Smooth muscle cell (in vitro differentiated cells): ENCODE measurements at regions not wholly inside any gene's neighbourhood (a gene's known extent, or its start where the extent isn't known, plus 50 kb on each side); places are given as distances from the start of the nearest gene placed in this dataset.
A peak's percentile ranks its signal among the peaks of the same experiment; 100 is the strongest.

Experiments
- DNase-seq: peaks from one replicate; lab custom pipeline; 2025; ENCODE audit not compliant: unreplicated experiment; lab: John Stamatoyannopoulos, UW
- H2AFZ ChIP-seq: fragments of 200-600 bp; sonication (generic); 2 replicates; pipeline ENCODE4 v1.6.0; 2016; ENCODE audit warnings: antibody characterized with exemption, low read depth, mild to moderate bottlenecking
- H3F3A ChIP-seq: fragments of 200-600 bp; sonication (generic); 2 replicates; pipeline ENCODE4 v1.6.0; 2017; ENCODE audit warnings: antibody characterized with exemption, low read depth
- H3K27ac ChIP-seq: fragments of 200-600 bp; sonication (generic); 2 replicates; pipeline ENCODE4 v1.5.1; 2016; ENCODE audit warnings: low read depth, mild to moderate bottlenecking
- H3K27me3 ChIP-seq: fragments of 200-600 bp; sonication (generic); 2 replicates; pipeline ENCODE4 v1.6.1; 2016; ENCODE audit warnings: low read depth, mild to moderate bottlenecking
- H3K36me3 ChIP-seq: fragments of 200-600 bp; sonication (generic); 2 replicates; pipeline ENCODE4 v1.5.1; 2016; ENCODE audit warnings: low read depth
- H3K4me1 ChIP-seq: fragments of 200-600 bp; sonication (generic); 2 replicates; pipeline ENCODE4 v1.5.1; 2016; ENCODE audit warnings: low read depth
- H3K4me2 ChIP-seq: fragments of 200-600 bp; sonication (generic); 2 replicates; pipeline ENCODE4 v1.6.0; 2016; ENCODE audit warnings: mild to moderate bottlenecking
- H3K4me3 ChIP-seq: fragments of 200-600 bp; sonication (generic); 2 replicates; pipeline ENCODE4 v1.5.1; 2016; ENCODE audit warnings: mild to moderate bottlenecking
- H3K79me2 ChIP-seq: fragments of 200-600 bp; sonication (generic); 2 replicates; pipeline ENCODE4 v1.6.0; 2016; ENCODE audit warnings: low read depth, mild to moderate bottlenecking
- H3K9ac ChIP-seq: fragments of 200-600 bp; sonication (generic); 2 replicates; pipeline ENCODE4 v1.6.0; 2016; ENCODE audit warnings: low read depth
- H3K9me3 ChIP-seq: fragments of 200-600 bp; sonication (generic); replicated peaks from 2 replicates; pipeline ENCODE4 v1.5.1; 2016; ENCODE audit warnings: low read depth
- H4K20me1 ChIP-seq: fragments of 200-600 bp; sonication (generic); 2 replicates; pipeline ENCODE4 v1.6.0; 2016; ENCODE audit warnings: low read depth
- CTCF ChIP-seq: fragments of 200-600 bp; sonication (generic); IDR thresholded peaks from 2 replicates; pipeline ENCODE4 v1.5.1; 2017; ENCODE audit warnings: borderline replicate concordance, mild to moderate bottlenecking, antibody characterized with exemption; ENCODE audit not compliant: insufficient read depth, poor library complexity, severe bottlenecking
- WGBS: methylation state at CpG from one replicate; pipeline ENCODE4 v1.1.7; 2016; ENCODE audit warnings: low lambda C conversion rate; 5-methylcytosine and 5-hydroxymethylcytosine counted together

- H3K27ac ChIP-seq = no peak overlapping the region
- H3K4me3 ChIP-seq = no peak overlapping the region
- no peaks in the 10 kb centered on the region for H3K36me3 ChIP-seq
- H2AFZ ChIP-seq = no peak overlapping the region
- H3K9ac ChIP-seq = no peak overlapping the region
- H3K4me2 ChIP-seq = no peak overlapping the region
- WGBS = 92% methylated on average over 2 of the region's 2 CpGs
- H3K79me2 ChIP-seq = no peaks in the 10 kb centered on the region
- no peak for DNase-seq
- peaks cover 1% of the 10 kb centered on the region for H3F3A ChIP-seq
- H3K27me3 ChIP-seq = no peaks in the 10 kb centered on the region
- peaks cover 9% of the 10 kb centered on the region for H3K4me1 ChIP-seq
- TF ChIP-seq CTCF = no peak
- H4K20me1 ChIP-seq = no peaks in the 10 kb centered on the region
- no peaks in the 10 kb centered on the region for H3K9me3 ChIP-seq
These were observed 1373.1 kb downstream of the STIM2 start for GRCh38 chr4:28233724-28234123.

- H3K27me3 ChIP-seq = no peaks in the 10 kb centered on the region
- DNase-seq = no peak
- no peak for TF ChIP-seq CTCF
- WGBS = 49% methylated on average over 3 of the region's 3 CpGs
- no peaks in the 10 kb centered on the region for H3K36me3 ChIP-seq
- peak overlapping the region; percentile 5 for H3K27ac ChIP-seq
- peaks cover 5% of the 10 kb centered on the region for H3F3A ChIP-seq
- no peaks in the 10 kb centered on the region for H3K79me2 ChIP-seq
- H3K4me2 ChIP-seq = no peak overlapping the region
- peaks cover 5% of the 10 kb centered on the region for H3K4me1 ChIP-seq
- H4K20me1 ChIP-seq = no peaks in the 10 kb centered on the region
- H3K9me3 ChIP-seq = no peaks in the 10 kb centered on the region
- H2AFZ ChIP-seq = peak overlapping the region; percentile 75
- H3K9ac ChIP-seq = no peak overlapping the region
- no peak overlapping the region for H3K4me3 ChIP-seq
These were observed 1378.2 kb downstream of the STIM2 start for GRCh38 chr4:28238876-28239275.

- no peaks in the 10 kb centered on the region for H3K79me2 ChIP-seq
- DNase-seq = no peak
- H3F3A ChIP-seq = peaks cover 5% of the 10 kb centered on the region
- no peaks in the 10 kb centered on the region for H4K20me1 ChIP-seq
- peaks cover 5% of the 10 kb centered on the region for H3K4me1 ChIP-seq
- H3K36me3 ChIP-seq = no peaks in the 10 kb centered on the region
- no peak overlapping the region for H3K4me2 ChIP-seq
- WGBS = 51% methylated on average over 2 of the region's 2 CpGs
- no peak overlapping the region for H3K4me3 ChIP-seq
- H3K27me3 ChIP-seq = no peaks in the 10 kb centered on the region
- no peak overlapping the region for H3K9ac ChIP-seq
- TF ChIP-seq CTCF = no peak
- no peak overlapping the region for H2AFZ ChIP-seq
- H3K27ac ChIP-seq = no peak overlapping the region
- H3K9me3 ChIP-seq = no peaks in the 10 kb centered on the region
These were observed 1380.4 kb downstream of the STIM2 start for GRCh38 chr4:28241021-28241420.

- no peak for DNase-seq
- H3K36me3 ChIP-seq = no peaks in the 10 kb centered on the region
- no peak overlapping the region for H3K27ac ChIP-seq
- peaks cover 9% of the 10 kb centered on the region for H3F3A ChIP-seq
- no peaks in the 10 kb centered on the region for H3K27me3 ChIP-seq
- no peak overlapping the region for H3K4me2 ChIP-seq
- no peaks in the 10 kb centered on the region for H3K79me2 ChIP-seq
- no peak overlapping the region for H2AFZ ChIP-seq
- 95% methylated on average over 2 of the region's 2 CpGs for WGBS
- H3K4me1 ChIP-seq = peaks cover 4% of the 10 kb centered on the region
- no peak overlapping the region for H3K4me3 ChIP-seq
- H3K9me3 ChIP-seq = no peaks in the 10 kb centered on the region
- H4K20me1 ChIP-seq = no peaks in the 10 kb centered on the region
- no peak overlapping the region for H3K9ac ChIP-seq
- TF ChIP-seq CTCF = no peak
These were observed 1387.2 kb downstream of the STIM2 start for GRCh38 chr4:28247805-28248204.
